ENCODE measurements at regions not wholly inside any gene's neighbourhood (a gene's known extent, or its start where the extent isn't known, plus 50 kb on each side); places are given as distances from the start of the nearest gene placed in this dataset.

DNA sequence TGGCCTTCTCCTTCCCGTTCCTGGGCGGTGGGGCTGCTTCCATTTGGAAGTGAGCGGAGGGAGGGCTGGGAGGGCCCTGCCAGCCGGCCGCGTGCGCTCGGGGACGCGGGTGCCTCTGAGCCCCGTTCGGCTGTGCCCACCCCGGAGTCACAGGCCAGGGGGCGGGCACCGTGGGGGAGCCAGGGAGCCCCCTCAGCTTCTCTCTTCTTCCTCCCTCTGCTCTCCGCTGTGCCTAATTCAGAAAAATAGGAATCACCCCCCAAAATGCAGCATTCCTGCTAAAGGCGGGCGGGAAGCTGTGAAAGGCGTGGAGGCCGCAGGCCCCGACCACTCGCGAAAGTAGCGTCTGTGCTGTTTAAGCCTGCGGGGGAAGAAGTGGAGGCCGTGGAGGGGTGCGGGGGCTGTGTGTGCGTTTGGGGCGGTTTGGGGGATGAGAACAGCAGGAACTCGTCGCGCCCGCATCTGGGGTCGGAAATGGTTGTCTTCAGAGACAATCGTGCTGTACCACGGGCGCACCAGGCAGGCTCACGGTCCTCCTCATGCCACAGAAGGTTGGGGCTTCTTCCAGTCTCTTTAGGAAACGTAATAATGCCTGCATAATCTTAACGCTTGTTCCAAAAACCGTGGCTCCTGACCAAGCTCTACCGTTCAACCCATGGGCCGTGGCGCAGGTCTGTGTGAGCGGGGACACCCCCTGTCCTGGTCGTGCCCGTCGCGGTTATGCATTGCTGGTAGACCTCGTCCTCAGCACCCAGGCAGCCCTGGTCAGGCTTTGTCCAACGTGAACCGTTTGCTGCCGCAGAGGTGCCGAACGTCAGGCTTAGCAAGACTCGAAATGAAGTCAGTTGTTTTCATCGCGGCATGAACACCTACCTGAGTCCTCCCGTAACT lies 110.4 kb upstream of the SOX1 start:
- TF ChIP-seq GATA2 (IDR thresholded peaks at IDR 0.05; ENCODE audit: low read depth, low read length) (no peak), GATA3 (IDR thresholded peaks at IDR 0.05; ENCODE audit: low read depth, low read length) (no peak)

DNA sequence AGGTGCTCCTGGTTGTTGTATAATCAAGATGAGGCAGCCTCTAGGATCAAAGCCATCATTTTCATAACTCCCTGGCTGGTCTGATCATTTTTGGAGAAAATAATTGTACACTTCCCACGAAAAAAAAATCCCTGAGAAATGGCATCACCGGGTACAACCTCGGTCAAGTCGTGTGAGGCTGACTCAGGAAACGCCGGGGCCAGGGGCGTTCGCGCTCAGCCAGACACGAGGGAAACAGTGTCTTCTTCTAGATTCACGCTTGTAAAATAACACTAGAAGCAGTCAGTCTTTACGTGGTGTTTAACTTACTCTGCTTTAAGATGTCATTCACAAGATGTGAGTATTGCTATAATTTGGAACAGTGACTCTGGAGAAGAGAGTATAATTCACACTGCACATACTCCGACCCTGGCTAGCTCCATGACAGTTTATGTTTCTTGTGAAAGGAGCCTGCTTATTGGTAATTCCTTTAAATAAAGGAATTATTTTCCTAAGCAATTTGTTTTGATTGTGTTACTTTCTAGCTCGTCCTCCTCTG lies 109.0 kb upstream of the SOX1 start:
- TF ChIP-seq GATA2 (IDR thresholded peaks at IDR 0.05; ENCODE audit: low read depth, low read length) (no peak), GATA3 (IDR thresholded peaks at IDR 0.05; ENCODE audit: low read depth, low read length) (no peak)

DNA sequence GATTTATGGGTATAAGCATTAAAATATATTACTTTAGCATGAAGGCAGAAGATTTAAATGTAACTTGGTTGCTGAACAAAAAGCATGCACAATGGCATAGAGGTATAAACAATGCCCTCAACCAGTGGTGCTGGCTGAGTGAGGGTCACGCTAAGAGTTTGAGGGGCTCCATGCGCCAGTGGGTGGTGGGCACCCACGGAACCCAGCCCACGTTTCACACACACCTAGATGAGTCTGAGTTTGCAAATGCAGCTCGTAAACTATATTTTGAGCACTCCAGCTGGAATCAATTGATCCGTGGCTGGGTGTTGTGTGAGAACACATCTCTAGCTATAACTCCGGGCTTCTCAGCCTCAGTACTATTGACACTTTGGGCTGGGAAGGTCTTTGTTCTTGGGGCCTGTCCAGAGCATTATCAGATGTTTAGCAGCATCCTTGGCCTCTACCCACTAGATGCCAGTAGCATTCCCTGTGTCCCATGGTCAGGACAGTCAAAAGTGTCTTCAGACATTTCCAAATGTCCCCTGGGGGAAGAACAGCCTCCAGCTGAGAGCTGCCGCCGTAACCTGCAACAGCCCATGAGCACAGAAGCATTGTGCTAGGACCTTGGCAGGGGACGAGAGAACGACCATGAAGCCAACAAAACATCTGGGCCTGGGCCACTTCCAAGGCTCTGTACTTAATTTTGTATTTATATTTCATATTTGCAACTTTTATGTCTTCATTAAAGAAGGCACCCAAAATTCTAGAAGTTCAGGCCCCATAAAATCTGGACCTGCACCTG lies 108.1 kb upstream of the SOX1 start:
- TF ChIP-seq GATA2 (IDR thresholded peaks at IDR 0.05; ENCODE audit: low read depth, low read length): no peak

DNA sequence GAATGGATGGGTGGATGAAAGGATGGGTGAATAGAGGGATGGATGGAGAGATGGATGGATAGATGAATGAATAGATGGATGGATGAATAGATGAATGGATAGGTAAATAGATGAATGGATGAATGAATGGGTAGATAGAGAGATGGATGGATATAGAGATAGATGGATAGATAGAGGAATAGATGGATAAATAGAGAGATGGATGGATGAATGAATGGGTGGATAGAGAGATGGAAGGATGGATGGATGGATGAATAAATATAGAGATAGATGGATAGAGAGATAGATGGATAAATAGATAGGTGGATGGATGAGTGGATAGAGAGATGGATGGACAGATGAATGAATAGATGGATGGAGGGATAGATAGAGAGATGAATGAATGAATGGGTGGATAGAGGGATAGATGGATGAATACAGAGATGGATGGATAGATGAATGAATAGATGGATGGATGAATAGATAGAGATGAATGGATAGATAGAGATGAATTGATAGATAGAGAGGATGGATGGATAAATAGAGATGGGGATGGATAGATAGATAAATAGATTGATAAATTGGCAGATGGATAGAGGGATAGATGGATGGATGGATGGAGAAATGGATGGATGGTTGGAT lies 106.7 kb upstream of the SOX1 start:
- no peak for TF ChIP-seq GATA2 (IDR thresholded peaks at IDR 0.05; ENCODE audit: low read depth, low read length)
- TF ChIP-seq GATA3 (IDR thresholded peaks at IDR 0.05; ENCODE audit: low read depth, low read length): no peak

DNA sequence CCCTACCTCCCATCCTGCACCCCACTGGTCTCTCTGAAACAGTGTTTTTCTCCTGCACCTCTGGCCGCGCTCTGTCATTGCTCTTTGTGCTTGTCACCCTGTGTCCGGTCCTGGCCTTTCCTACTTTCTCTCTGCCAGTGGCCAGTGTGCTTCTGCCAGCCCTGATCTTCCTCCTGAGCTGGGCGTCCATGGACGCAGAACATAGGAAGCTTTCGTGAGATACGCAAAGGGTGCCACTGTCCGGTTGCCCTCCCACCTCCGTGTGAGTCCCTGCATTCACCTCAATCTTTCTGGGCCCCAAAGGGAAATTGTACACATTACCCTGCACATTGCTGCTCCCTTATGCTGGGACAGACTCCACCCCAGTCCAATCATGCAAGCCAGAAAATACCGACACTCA lies 105.7 kb upstream of the SOX1 start:
- TF ChIP-seq GATA2 (IDR thresholded peaks at IDR 0.05; ENCODE audit: low read depth, low read length) (no peak), GATA3 (IDR thresholded peaks at IDR 0.05; ENCODE audit: low read depth, low read length) (no peak)

DNA sequence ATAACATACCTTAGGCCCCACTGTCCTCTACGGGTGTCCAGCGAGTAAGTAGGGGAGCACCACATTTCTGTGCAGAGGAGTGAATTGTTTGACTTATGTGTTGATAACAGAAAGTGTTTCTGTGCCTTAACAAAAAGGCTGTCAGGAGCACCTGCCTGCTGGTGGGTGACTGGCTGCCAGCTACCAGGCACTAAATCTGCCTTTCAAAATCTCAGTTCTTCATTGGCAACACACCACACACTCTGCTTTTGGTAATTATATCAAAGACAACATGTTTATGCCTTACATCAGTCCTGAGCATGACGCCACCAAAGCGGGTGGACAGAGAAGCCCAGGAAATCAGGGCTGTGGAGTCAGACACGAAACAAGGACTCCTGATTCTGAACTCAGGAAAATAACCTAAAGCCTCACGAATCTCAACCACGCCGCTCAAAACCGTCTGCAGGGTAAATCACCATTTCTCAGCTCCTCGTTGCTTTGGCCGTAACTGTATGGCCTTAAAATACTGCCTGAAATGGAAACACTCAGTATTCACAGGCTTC lies 105.2 kb upstream of the SOX1 start:
- TF ChIP-seq GATA2 (IDR thresholded peaks at IDR 0.05; ENCODE audit: low read depth, low read length) (no peak), GATA3 (IDR thresholded peaks at IDR 0.05; ENCODE audit: low read depth, low read length) (no peak)

DNA sequence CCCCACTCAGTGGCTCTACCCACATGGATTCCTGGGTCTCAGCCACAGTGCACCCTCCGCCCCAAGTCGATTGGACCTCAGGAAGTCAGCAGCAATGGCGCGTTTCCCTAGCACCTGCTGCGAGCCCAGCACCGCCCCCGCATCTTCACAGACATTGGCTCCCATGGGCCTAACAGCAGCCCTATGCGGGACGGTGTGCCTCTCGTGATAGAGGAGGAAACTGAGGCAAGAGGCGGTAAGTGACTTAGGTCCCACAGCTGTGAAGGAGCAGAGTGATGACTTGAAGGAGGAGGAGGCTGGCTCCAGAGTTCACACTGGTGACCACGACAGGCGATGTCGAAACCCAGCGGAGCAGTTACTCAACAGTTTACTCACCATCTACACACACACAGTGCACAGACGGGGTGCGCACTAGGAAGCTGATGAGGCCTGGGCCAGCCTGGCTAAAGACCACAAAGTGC lies 104.5 kb upstream of the SOX1 start:
- TF ChIP-seq GATA2 (IDR thresholded peaks at IDR 0.05; ENCODE audit: low read depth, low read length) (no peak), GATA3 (IDR thresholded peaks at IDR 0.05; ENCODE audit: low read depth, low read length) (no peak)

DNA sequence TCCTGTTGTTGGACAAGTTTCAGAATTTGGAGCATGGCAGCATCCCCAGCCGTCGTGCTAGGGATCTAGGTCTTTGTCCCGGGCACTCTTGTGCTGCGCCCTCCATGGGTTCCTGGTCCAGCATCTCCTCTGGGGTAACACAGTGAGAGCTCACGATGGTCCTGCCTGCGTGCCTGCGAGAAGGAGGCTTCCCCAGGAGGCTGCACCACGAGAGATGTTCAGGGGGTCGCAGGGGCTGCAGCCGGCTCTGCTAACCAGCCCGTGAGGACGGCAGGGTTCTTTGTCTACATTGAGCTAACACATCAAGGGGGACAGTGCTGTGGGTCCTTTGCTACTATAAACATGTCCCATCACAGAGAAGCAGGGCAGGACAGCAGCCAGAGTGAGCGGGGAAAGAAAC lies 103.9 kb upstream of the SOX1 start:
- TF ChIP-seq GATA2 (IDR thresholded peaks at IDR 0.05; ENCODE audit: low read depth, low read length) (no peak), GATA3 (IDR thresholded peaks at IDR 0.05; ENCODE audit: low read depth, low read length) (no peak)

DNA sequence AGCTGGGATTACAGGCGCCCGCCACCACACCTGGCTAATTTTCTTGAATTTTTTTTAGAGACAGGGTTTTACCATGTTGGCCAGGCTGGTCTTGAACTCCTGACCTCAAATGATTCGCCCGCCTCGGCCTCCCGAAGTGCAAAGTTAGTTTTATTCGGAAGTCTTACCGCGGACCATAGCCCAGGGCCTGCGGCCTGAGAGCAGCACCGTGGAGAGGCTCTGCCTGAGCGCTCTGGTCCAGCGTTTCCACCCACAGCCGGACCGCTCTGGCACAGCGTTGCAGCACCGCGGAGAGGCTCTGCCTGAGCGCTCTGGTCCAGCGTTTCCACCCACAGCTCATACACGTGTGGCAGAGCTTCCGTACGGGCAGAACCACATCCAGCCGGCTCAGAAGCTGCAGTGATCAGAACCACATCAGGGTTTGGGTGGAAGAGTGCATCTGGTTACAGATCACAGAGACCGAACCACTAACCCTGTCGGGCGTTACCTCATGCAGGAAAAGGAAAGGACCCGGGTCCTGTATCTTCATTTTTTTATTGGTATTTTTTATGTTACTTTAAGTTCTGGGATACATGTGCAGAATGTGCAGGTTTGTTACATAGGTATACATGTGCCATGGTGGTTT lies 102.4 kb upstream of the SOX1 start:
- TF ChIP-seq GATA2 (IDR thresholded peaks at IDR 0.05; ENCODE audit: low read depth, low read length) (no peak), GATA3 (IDR thresholded peaks at IDR 0.05; ENCODE audit: low read depth, low read length) (no peak)

DNA sequence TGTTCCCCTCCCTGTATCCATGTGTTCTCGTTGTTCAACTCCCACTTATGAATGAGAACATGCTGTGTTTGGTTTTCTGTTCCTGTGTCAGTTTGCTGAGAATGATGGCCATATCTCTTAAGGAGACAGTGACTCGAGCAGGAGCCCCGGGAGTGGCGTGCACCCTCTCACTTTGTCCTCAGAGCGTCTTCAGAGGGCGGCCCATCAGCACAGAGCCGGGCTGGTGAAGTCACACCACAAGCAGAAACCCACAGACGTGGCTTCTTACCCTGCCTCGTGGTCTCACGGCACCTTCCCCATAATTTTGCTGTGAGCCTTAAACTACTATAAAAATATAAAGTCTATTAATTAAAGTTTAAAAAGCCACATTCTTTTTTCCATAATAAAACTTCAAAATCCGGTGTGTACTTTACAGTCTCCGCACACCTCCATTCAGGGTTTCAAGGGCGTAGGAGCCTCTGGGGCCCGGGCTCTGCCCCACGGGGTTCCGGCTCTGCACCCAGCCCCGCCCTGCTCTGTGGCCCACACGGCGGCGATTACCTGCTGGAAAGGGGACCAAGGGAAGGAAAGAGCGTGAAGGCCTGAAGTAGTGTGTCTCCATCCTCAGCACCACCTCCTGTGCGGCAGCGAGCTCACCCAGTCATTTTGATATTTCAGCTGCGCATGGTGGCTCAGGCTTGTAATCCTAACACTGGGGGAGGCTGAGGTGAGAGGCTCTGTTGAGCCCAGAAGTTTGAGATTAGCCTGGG lies 101.3 kb upstream of the SOX1 start:
- no peak for TF ChIP-seq GATA2 (IDR thresholded peaks at IDR 0.05; ENCODE audit: low read depth, low read length)
- no peak for TF ChIP-seq GATA3 (IDR thresholded peaks at IDR 0.05; ENCODE audit: low read depth, low read length)

DNA sequence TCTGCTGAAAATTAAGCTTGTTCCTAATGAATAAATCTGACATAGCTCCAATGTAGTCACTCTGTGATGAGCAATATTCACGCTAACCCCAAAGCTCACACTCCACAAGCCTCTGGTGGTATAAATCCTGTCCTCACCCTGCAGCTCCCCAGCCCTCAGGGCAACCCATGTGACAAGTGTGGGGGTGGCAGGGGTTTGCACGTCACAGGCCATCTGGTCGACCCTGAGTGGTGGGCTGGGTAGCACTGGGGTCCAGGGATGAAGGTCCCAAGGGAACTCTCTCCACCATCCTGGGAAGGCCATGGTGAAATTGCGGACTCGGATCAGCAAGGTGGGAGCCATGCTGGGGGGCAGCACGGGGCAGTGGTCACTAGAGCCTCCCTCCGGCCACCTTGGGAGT lies 100.0 kb upstream of the SOX1 start:
- TF ChIP-seq GATA2 (IDR thresholded peaks at IDR 0.05; ENCODE audit: low read depth, low read length) (no peak), GATA3 (IDR thresholded peaks at IDR 0.05; ENCODE audit: low read depth, low read length) (no peak)

DNA sequence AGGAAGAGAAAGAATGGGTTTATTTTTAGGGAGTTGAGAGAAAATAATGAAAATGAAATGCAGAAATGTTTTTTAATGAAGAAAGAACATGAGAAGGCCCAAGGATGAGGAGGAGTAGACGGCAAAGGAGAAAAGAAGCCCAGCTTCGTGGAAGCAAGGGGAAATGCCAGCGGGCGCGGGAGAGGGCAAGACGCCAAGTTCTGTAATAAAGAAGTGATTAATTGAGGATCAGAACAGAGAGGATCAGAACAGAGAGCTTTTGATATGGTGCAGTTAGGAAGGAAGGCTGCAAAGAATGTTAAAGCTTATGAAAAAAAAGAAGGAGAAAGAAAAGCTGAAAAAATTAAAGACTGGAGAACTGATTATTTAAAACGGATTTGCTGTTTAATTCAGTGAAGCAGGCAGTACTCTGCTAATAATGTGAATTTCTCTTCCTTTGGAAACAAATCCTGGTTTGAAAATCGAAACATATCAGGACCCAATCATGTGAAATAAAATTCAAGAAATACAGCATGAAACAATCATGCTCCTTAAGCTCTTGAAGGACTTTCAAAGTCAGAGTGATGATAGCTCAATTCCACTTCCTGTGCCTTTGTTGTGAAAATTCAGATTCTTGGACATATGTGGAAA lies 99.3 kb upstream of the SOX1 start:
- no peak for TF ChIP-seq GATA2 (IDR thresholded peaks at IDR 0.05; ENCODE audit: low read depth, low read length)
- TF ChIP-seq GATA3 (IDR thresholded peaks at IDR 0.05; ENCODE audit: low read depth, low read length): no peak

Measured in SH-SY5Y (cell line).